Ovary (tissue), 3 donors: ENCODE measurements at regions not wholly inside any gene's neighbourhood (a gene's known extent, or its start where the extent isn't known, plus 50 kb on each side); places are given as distances from the start of the nearest gene placed in this dataset.

Experiments
- CTCF ChIP-seq, 3 donors: fragments of 450-650 bp in 2 of 3; fragments of 200-600 bp in 1 of 3; IDR thresholded peaks; one replicate each; pipeline versions ENCODE4 v1.5.1 to v1.8.0; 2016 to 2022; ENCODE audit warnings: antibody characterized with exemption in 3 of 3, mild to moderate bottlenecking in 1 of 3
- EP300 ChIP-seq: sonication (generic); formaldehyde crosslinking; IDR thresholded peaks from one replicate; pipeline ENCODE4 v1.6.1; 2017; ENCODE audit warnings: antibody characterized with exemption
- POLR2A ChIP-seq: fragments of 450-650 bp; IDR thresholded peaks from one replicate; pipeline ENCODE4 v1.6.1; 2017; ENCODE audit warnings: antibody characterized with exemption, mild to moderate bottlenecking, moderate library complexity
- donor health status: DM: no; HTN: no; CAD: no.

- TF ChIP-seq CTCF (IDR thresholded peaks at IDR 0.05) (no peak), POLR2A (no peak), EP300 (no peak)
Measured at GRCh38 chr5:167804512-167805220, 486.8 kb upstream of the WWC1 start.
